GM18498 (cell line): ENCODE measurements at regions not wholly inside any gene's neighbourhood (a gene's known extent, or its start where the extent isn't known, plus 50 kb on each side); places are given as distances from the start of the nearest gene placed in this dataset.
A peak's percentile ranks its signal among the peaks of the same experiment; 100 is the strongest.
"Not testable (repeated sequence)": the region's sequence is repeated elsewhere in the genome, so short reads cannot be mapped to it uniquely, and the experiment has no call there.

ENCODE experiments used
- ATAC-seq: cut with Tn5 transposase; IDR thresholded peaks from one replicate; pipeline ENCODE4 v1.9.1; 2021; ENCODE audit warnings: mild to moderate bottlenecking, moderate library complexity; ENCODE audit not compliant: unreplicated experiment

DNA sequence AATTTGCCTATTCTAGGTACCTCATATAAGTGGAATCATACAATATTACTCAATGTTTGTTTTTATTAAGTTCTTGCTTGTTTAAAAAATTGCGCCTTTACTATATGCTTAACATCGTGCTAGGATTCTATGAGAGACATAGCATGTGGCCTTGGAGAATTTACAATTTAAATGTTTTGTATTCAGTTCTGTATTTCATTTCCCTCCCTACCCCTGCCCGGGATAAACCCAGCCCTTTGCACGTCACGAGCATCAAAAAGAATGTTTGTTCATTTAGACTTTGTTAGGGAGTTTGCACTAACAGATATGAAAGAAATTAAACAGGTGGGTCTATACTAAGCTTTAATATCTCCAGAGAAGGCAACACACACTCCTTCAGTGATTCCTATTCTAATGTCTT lies 75.7 kb downstream of the C18orf54 start:
- no peak for ATAC-seq

GRCh38 chr18:54433857-54434256 lies 76.2 kb downstream of the C18orf54 start:
- ATAC-seq, result no peak

DNA sequence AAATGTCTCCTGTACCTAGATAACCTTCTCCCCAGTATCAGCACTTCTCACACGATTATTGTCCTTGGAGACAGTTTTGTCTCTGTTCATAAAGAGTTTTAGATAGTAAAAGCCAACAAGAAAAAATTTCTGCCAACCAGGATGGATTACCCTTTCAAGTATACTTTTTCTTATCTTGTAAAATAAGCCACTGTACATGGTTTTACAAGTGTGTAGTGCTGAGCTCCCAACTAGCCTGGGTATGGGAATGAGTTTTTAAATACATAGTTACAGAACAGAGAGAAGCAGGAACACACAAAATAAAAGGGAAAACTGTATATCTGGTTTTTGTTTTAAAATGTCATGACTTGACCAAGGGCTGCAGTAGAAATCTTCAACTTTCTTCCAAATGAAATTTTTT lies 76.7 kb downstream of the C18orf54 start:
- ATAC-seq, result no peak

DNA sequence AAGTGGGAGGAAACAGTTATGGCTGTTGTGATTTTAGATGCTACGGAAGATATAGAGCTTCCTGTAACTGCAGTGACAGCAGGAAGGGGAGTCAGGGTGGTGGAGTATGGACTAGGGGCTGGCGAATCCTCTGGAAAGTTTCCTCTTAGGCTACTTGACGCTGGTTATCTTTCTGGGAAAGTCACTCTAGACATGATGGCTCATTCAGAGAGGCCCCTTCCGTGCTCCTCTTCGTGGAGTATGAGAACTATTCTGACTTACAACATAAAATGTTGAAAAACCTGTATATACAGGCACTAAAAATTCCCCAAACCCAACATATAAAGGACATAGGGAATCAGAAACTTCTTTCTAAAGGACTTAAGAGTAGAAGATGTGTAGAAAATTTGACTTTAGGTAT lies 78.8 kb downstream of the C18orf54 start:
- no peak for ATAC-seq

DNA sequence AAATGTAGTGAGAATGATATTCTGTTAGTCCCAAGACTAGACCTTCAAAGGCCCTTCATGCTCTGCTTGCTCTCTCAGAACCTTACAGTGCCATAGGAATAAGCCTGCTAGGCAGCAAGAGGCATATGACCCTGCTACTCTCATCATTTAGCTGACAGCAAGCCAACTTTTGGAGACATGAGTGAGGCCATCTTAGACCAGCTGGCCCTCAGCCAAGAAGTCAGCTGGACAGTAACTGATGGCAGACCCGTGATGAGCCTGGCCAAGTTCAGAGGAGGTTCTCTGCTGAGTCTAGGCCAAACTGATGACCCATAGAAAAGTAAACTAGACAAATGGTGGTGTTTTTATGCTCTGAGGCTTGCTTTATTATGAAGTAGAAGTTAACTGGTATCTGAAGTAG lies 82.6 kb downstream of the C18orf54 start:
- no peak for ATAC-seq

- peak; percentile 88 for ATAC-seq
Observed at GRCh38 chr18:54444319-54444914, 86.7 kb downstream of the C18orf54 start.

DNA sequence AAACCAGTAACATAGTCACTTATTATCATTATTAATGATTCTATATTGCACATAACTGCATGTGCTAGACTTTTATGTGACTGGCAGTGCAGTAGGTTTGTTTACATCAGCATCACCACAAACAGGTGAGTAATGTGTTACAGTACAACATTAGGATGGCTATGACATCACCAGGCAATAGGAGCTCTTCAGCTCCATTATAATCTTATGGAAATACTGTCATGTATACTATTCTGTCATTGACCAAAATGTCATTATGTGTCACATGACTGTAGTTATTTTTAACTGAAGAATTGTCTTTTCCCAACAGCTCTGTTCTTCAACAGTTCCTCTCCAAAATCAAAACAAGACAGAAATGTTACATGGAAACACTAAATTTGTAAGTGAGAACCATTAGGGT lies 96.3 kb downstream of the C18orf54 start:
- ATAC-seq, result no peak

- no peak for ATAC-seq
Observed at GRCh38 chr18:54465502-54465901, 107.8 kb downstream of the C18orf54 start.

GRCh38 chr18:54466248-54467005 lies 108.7 kb downstream of the C18orf54 start:
- ATAC-seq, result no peak

GRCh38 chr18:54479365-54479764 lies 111.7 kb upstream of the DYNAP start:
- ATAC-seq, result no peak

GRCh38 chr18:54480616-54481015 lies 110.4 kb upstream of the DYNAP start:
- no peak for ATAC-seq

DNA sequence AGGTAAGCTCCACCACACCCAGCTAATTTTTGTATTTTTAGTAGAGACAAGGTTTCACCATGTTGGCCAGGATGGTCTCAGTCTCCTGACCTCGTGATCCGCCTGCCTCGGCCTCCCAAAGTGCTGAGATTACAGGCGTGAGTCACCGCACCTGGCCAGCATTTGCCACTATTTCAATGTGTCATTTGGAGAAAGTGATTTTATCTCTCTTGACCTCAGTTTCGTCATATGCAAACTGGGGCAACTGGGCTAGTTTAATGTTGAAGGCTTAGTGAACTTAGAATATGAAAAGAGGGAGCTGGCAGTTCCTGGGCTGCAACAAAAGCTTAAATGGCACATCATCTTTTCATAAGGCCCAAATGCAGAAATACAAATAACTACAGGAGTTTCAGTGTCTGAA lies 88.6 kb upstream of the DYNAP start:
- not testable (repeated sequence) for ATAC-seq

DNA sequence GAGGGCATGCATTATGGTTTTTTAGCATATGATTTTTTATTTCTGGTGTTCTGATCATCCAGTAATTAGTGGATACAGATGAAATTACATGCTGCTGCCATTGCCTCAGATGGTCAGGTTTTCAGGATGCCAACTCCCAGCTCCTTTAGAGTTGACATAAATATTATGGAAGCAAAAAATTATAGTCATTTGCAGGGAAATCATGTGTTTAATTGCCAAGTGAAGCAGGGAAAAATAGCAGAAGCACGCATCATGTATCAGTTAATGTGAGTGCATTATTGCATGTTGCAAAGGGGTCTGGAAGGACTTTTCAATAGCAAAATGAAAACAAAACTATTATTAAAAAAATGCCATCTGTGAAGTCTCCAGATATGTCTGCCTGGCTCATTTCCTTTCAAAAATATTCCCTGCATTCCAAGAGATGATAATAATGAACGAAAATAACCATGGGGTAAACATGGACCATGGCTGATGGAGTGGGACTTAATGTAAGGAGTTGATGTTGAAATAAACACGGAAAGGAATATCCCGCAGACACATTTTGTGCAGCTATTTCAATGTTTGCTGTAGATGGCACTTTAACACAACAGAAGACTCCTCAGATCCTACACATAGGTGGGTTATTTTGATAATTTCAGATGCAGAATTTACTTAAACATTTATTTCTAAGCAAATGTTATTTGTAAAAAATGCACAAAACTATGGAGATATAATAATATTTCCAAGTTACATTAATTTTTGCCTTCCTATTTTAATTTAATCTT lies 87.7 kb upstream of the DYNAP start:
- ATAC-seq, result no peak

GRCh38 chr18:54506516-54507261 lies 84.4 kb upstream of the DYNAP start:
- ATAC-seq, result peak; percentile 54

DNA sequence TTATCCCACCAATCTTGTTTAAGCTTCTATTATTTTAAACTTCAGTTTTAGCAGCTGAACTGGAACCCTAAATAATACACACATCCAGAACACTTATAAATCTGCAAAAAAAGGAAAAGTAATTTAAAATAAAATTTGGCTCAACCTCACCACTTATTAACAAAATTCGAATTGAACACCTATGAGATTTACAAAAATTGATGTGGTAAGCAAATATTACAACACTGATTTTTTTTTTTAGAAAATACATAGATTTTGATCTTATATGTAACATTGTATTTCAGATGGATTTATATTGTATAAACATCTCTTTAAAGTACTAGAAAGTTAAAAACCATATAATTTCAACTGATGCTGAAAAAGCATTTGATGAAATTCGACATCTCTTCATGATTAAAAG lies 81.3 kb upstream of the DYNAP start:
- ATAC-seq, result no peak

- no peak for ATAC-seq
Observed at GRCh38 chr18:54515149-54515548, 75.9 kb upstream of the DYNAP start.

- no peak for ATAC-seq
Observed at GRCh38 chr18:54517521-54517920, 73.5 kb upstream of the DYNAP start.

DNA sequence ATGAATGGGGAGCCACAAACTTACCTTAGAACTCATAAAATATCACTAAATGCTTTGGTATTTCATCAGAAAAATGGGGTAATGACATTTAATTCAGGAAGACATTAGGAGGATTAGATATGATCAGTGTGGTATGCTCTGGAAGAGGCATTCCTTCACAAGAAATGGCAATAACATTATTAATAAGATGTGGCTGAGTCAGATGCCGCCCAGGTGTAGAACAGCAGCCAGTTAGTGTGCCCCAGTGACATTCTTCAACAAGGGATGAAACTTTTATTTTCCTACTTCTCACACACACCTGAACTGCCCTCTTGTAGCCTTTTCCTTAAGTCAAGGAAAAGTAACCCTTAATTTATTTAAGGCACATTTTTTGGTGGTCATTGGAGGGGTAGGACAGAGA lies 69.2 kb upstream of the DYNAP start:
- no peak for ATAC-seq

- no peak for ATAC-seq
Observed at GRCh38 chr18:54528942-54529376, 62.1 kb upstream of the DYNAP start.

DNA sequence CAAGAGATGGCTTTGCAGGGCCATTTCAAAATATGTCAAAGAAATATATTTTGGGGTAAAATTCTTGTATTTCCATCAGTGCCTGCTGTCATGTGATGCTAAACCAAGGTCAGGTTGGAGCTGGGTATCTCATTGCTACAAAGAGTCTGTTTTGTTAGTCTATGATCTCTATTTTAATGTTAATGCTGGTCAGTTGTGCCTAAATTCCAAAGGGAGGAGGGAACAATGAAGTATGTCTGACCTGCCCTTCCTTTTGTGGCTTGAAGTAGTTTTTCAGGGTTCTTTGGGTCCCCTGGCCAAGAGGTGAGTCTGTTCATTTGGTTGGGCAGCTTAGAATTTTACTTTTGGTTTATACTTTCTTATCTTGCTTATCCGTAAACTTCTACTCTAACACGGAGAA lies 61.6 kb upstream of the DYNAP start:
- ATAC-seq, result no peak

DNA sequence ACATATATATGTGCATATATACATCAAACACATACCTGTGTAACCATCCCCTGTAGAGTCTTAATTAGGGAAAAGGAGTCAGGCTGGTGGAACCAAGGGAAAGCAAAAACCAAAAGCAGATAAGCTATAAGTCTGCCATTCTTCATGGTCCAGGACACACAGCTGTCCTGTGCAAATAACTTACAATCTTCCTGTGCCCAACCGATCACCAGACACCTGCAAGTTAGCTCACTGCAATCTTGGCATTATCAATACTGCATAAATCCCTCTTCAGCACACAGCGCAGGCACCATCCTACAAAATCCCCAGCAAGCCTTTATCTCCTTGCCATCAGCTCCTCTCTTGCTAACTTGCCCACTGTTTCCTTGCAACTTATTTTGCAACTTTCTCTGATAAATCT lies 60.8 kb upstream of the DYNAP start:
- no peak for ATAC-seq
